GM10266 (cell line): ENCODE measurements at regions not wholly inside any gene's neighbourhood (a gene's known extent, or its start where the extent isn't known, plus 50 kb on each side); places are given as distances from the start of the nearest gene placed in this dataset.

Experiments used
- DNase-seq: peaks from one replicate; pipeline ENCODE4 v3.0.0; 2012; ENCODE audit errors: extremely low spot score
- CTCF ChIP-seq: IDR thresholded peaks from 2 replicates; pipeline ENCODE4 v1.5.1; 2012; ENCODE audit warnings: mild to moderate bottlenecking, low read depth; ENCODE audit not compliant: control insufficient read depth, insufficient read depth; ENCODE audit errors: missing control alignments

- TF ChIP-seq CTCF = no peak
- DNase-seq = no peak
These were observed 124.2 kb upstream of the TRPM3 start for GRCh38 chr9:71245651-71246050.

GRCh38 chr9:71243951-71244350, 122.5 kb upstream of the TRPM3 start:
- DNase-seq = no peak
- no peak for TF ChIP-seq CTCF

GRCh38 chr9:71242081-71242480, 120.7 kb upstream of the TRPM3 start:
- DNase-seq = no peak
- no peak for TF ChIP-seq CTCF

GRCh38 chr9:71237051-71237450, 115.6 kb upstream of the TRPM3 start:
- TF ChIP-seq CTCF = no peak
- DNase-seq = no peak

- DNase-seq = no peak
- no peak for TF ChIP-seq CTCF
These were observed 112.2 kb upstream of the TRPM3 start for GRCh38 chr9:71233646-71234045.

- DNase-seq = no peak
- no peak for TF ChIP-seq CTCF
These were observed 102.6 kb upstream of the TRPM3 start for GRCh38 chr9:71223953-71224538.

GRCh38 chr9:71218774-71219173, 97.4 kb upstream of the TRPM3 start:
- TF ChIP-seq CTCF = no peak
- DNase-seq = no peak
